Muscle layer of duodenum (tissue), 2 donors: ENCODE measurements at regions not wholly inside any gene's neighbourhood (a gene's known extent, or its start where the extent isn't known, plus 50 kb on each side); places are given as distances from the start of the nearest gene placed in this dataset.

Experiments used
- H3K27ac ChIP-seq: one replicate; pipeline ENCODE4 v1.7.0; 2013; ENCODE audit warnings: mild to moderate bottlenecking, low read length
- H3K27me3 ChIP-seq: one replicate; pipeline ENCODE4 v1.7.0; 2013; ENCODE audit warnings: low read depth, mild to moderate bottlenecking, control low read depth, low read length
- H3K36me3 ChIP-seq, 2 donors: one replicate each; pipeline ENCODE4 v1.7.0; 2013; ENCODE audit warnings: low read length in 2 of 2, control low read depth in 1 of 2, mild to moderate bottlenecking in 1 of 2; ENCODE audit not compliant: insufficient read depth in 2 of 2, control insufficient read depth in 1 of 2
- H3K4me1 ChIP-seq, 2 donors: one replicate each; pipeline ENCODE4 v1.7.0; 2013; ENCODE audit warnings: low read length in 2 of 2, mild to moderate bottlenecking in 2 of 2, control low read depth in 1 of 2, moderate library complexity in 1 of 2; ENCODE audit not compliant: insufficient read depth in 2 of 2, control insufficient read depth in 1 of 2
- H3K4me3 ChIP-seq, 2 donors: one replicate each; pipeline ENCODE4 v1.7.0; 2013; ENCODE audit warnings: low read length in 2 of 2, low read depth in 1 of 2, mild to moderate bottlenecking in 1 of 2
- H3K9me3 ChIP-seq, 2 donors: one replicate each; pipeline ENCODE4 v1.7.0; 2013; ENCODE audit warnings: low read length in 2 of 2, control low read depth in 1 of 2, mild to moderate bottlenecking in 1 of 2; ENCODE audit not compliant: control insufficient read depth in 1 of 2
- donor health status: healthy.

GRCh38 chr5:105751908-105752307 lies 1918.8 kb downstream of the EFNA5 start:
- H3K36me3 ChIP-seq: no peaks in the 10 kb centered on the region
- H3K27me3 ChIP-seq: no peaks in the 10 kb centered on the region
- H3K4me3 ChIP-seq: no peak overlapping the region
- no peaks in the 10 kb centered on the region for H3K9me3 ChIP-seq
- H3K27ac ChIP-seq: no peak overlapping the region
- H3K4me1 ChIP-seq: no peaks in the 10 kb centered on the region

GRCh38 chr5:105745111-105745510 lies 1925.6 kb downstream of the EFNA5 start:
- H3K36me3 ChIP-seq: no peaks in the 10 kb centered on the region
- no peaks in the 10 kb centered on the region for H3K27me3 ChIP-seq
- no peak overlapping the region for H3K27ac ChIP-seq
- H3K4me1 ChIP-seq: no peaks in the 10 kb centered on the region
- H3K9me3 ChIP-seq: no peaks in the 10 kb centered on the region
- no peak overlapping the region for H3K4me3 ChIP-seq

DNA sequence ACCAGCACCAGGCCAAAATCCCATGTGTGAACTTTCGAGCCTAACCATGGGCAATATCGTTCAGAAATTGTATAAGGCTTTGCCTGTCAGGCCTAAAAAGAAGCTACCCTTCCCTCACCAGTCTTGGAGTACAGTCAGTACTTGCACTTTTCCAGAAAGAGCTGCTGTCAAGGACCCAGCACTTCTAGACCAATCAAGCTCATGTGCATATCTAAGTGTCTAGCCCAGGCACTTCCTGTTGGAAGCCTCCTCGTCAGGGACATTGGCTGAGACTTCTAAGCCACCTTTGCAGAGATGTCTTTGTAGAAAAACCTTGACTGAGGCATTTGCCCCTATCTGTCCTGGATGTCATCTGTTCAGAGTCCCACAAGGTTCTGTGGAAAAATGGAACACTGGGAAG lies 1930.5 kb downstream of the EFNA5 start:
- Histone ChIP-seq H3K9me3 (no peaks in the 10 kb centered on the region), H3K27me3 (no peaks in the 10 kb centered on the region), H3K4me1 (no peaks in the 10 kb centered on the region), H3K4me3 (no peak overlapping the region), H3K36me3 (no peaks in the 10 kb centered on the region), H3K27ac (no peak overlapping the region)

- Histone ChIP-seq H3K4me1 (no peaks in the 10 kb centered on the region), H3K4me3 (no peak overlapping the region), H3K27ac (no peak overlapping the region), H3K9me3 (no peaks in the 10 kb centered on the region), H3K36me3 (no peaks in the 10 kb centered on the region), H3K27me3 (no peaks in the 10 kb centered on the region)
Observed at GRCh38 chr5:105739732-105740131, 1931.0 kb downstream of the EFNA5 start.

DNA sequence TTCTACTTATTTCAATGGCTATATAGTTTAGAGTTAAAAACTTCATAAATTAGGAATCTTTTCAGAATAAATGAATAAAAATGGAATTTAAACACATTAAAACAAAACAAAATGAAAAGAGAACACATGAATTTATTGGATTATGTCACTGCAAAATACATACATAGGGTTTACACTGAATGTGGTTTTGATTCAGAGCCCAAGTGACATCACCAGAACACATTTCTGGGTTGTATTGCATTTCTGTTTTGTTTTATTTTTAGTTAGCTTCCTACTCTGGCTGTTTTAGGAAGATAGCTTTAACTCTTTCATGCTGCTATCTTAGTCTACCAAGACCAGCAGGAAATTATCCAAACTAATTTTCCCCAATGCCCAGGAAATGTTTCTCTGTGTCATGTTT lies 1935.0 kb downstream of the EFNA5 start:
- H3K36me3 ChIP-seq: no peaks in the 10 kb centered on the region

GRCh38 chr5:105730982-105731381 lies 1939.8 kb downstream of the EFNA5 start:
- no peaks in the 10 kb centered on the region for H3K4me1 ChIP-seq
- H3K27ac ChIP-seq: no peak overlapping the region
- no peak overlapping the region for H3K4me3 ChIP-seq
- H3K9me3 ChIP-seq: no peaks in the 10 kb centered on the region
- no peaks in the 10 kb centered on the region for H3K27me3 ChIP-seq
- no peaks in the 10 kb centered on the region for H3K36me3 ChIP-seq

More for the DNA sequence above, 1935.0 kb downstream of the EFNA5 start:
- Histone ChIP-seq H3K4me3 (no peak overlapping the region), H3K9me3 (no peaks in the 10 kb centered on the region), H3K27me3 (no peaks in the 10 kb centered on the region), H3K27ac (no peak overlapping the region), H3K4me1 (no peaks in the 10 kb centered on the region)

DNA sequence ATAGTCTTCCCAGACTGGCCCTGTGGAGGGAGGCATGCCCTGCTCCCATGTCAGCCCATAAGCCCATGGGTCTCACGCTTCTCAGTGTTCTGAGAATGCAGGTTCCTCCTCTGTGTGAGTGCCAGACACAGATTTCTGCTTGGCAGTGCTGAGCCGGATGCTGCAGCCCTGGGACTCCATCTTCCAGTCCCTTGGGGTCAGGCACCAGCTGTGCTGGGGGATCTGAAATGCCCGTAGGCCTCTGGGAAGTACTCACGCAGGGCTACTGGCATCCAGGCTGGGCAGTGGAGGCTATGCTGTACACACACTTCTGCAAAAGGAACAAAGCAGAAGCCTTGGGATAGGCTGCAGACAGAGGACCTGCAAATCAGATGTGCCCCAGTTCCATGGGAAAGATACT lies 1944.6 kb downstream of the EFNA5 start:
- Histone ChIP-seq H3K36me3 (no peaks in the 10 kb centered on the region), H3K27me3 (no peaks in the 10 kb centered on the region), H3K4me3 (no peak overlapping the region), H3K9me3 (no peaks in the 10 kb centered on the region), H3K27ac (no peak overlapping the region), H3K4me1 (no peaks in the 10 kb centered on the region)

DNA sequence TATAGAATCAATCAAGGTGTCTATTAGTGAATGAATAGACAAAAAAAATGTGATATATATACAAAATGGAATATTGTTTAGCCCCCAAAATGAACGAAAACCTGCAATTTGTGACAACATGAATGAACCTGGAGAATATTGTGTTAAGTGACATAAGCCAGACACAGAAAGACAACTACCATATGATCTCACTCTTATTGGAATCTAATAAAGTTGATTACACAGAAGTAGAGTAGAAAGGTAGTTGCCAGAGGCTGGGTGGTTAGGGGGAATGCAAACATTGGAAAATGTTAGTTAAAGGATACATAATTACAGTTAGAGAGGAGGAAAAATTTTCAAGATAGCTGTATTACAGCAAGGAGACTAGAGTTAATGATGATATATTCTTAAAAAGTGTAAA lies 1962.3 kb downstream of the EFNA5 start:
- Histone ChIP-seq H3K27me3 (no peaks in the 10 kb centered on the region), H3K4me3 (no peak overlapping the region), H3K9me3 (peaks cover 0 to 8% of the 10 kb centered on the region in 2 donors), H3K4me1 (no peaks in the 10 kb centered on the region), H3K27ac (no peak overlapping the region), H3K36me3 (no peaks in the 10 kb centered on the region)

GRCh38 chr5:105702323-105702722 lies 1968.4 kb downstream of the EFNA5 start:
- Histone ChIP-seq H3K4me3 (no peak overlapping the region), H3K27me3 (no peaks in the 10 kb centered on the region), H3K9me3 (peaks cover 13 to 14% of the 10 kb centered on the region in 2 donors), H3K4me1 (no peaks in the 10 kb centered on the region), H3K36me3 (no peaks in the 10 kb centered on the region), H3K27ac (no peak overlapping the region)

GRCh38 chr5:105696440-105696839 lies 1974.3 kb downstream of the EFNA5 start:
- H3K9me3 ChIP-seq: peaks cover 2 to 4% of the 10 kb centered on the region in 2 donors
- H3K4me1 ChIP-seq: no peaks in the 10 kb centered on the region
- no peaks in the 10 kb centered on the region for H3K27me3 ChIP-seq
- H3K27ac ChIP-seq: no peak overlapping the region
- no peak overlapping the region for H3K4me3 ChIP-seq
- H3K36me3 ChIP-seq: no peaks in the 10 kb centered on the region

GRCh38 chr5:105695941-105696340 lies 1974.8 kb downstream of the EFNA5 start:
- no peak overlapping the region for H3K4me3 ChIP-seq
- no peaks in the 10 kb centered on the region for H3K36me3 ChIP-seq
- H3K27me3 ChIP-seq: no peaks in the 10 kb centered on the region
- no peaks in the 10 kb centered on the region for H3K4me1 ChIP-seq
- H3K9me3 ChIP-seq: peaks cover 0 to 2% of the 10 kb centered on the region in 2 donors
- no peak overlapping the region for H3K27ac ChIP-seq

GRCh38 chr5:105689596-105689995 lies 1981.1 kb downstream of the EFNA5 start:
- H3K4me3 ChIP-seq: no peak overlapping the region
- no peaks in the 10 kb centered on the region for H3K4me1 ChIP-seq
- no peaks in the 10 kb centered on the region for H3K36me3 ChIP-seq
- H3K9me3 ChIP-seq: no peaks in the 10 kb centered on the region
- H3K27me3 ChIP-seq: no peaks in the 10 kb centered on the region
- H3K27ac ChIP-seq: no peak overlapping the region
